Liver (tissue), 8 donors: ENCODE measurements at regions not wholly inside any gene's neighbourhood (a gene's known extent, or its start where the extent isn't known, plus 50 kb on each side); places are given as distances from the start of the nearest gene placed in this dataset.

Experiments
- DNase-seq: peaks from one replicate; pipeline ENCODE4 v3.0.0-alpha.2; 2017; ENCODE audit warnings: low spot score
- H3K27ac ChIP-seq, 2 donors: one replicate each; pipeline ENCODE4 v1.7.0; 2013; ENCODE audit warnings: inconsistent platforms in 2 of 2, low read length in 2 of 2, control low read depth in 1 of 2, low read depth in 1 of 2, mild to moderate bottlenecking in 1 of 2
- H3K27me3 ChIP-seq, 4 donors: one replicate each; pipeline versions ENCODE4 v1.6.1 to v1.7.0; 2013; ENCODE audit warnings: low read length in 3 of 4, inconsistent platforms in 1 of 4, mild to moderate bottlenecking in 1 of 4, moderate library complexity in 1 of 4; ENCODE audit not compliant: control insufficient read depth in 4 of 4, insufficient read depth in 4 of 4
- H3K36me3 ChIP-seq, 4 donors: one replicate each; pipeline versions ENCODE4 v1.6.1 to v1.7.0; 2013; ENCODE audit warnings: low read length in 3 of 4, mild to moderate bottlenecking in 3 of 4, low read depth in 1 of 4, moderate library complexity in 1 of 4; ENCODE audit not compliant: control insufficient read depth in 4 of 4, insufficient read depth in 3 of 4
- H3K4me1 ChIP-seq, 4 donors: one replicate each; pipeline versions ENCODE4 v1.6.1 to v1.7.0; 2013; ENCODE audit warnings: low read length in 3 of 4, mild to moderate bottlenecking in 3 of 4, moderate library complexity in 1 of 4; ENCODE audit not compliant: control insufficient read depth in 4 of 4, insufficient read depth in 4 of 4
- H3K4me3 ChIP-seq, 3 donors: one replicate each; pipeline versions ENCODE4 v1.6.1 to v1.7.0; 2013; ENCODE audit warnings: low read length in 3 of 3, control low read depth in 1 of 3, low read depth in 1 of 3, mild to moderate bottlenecking in 1 of 3
- H3K9ac ChIP-seq, 2 donors: one replicate each; pipeline ENCODE4 v1.7.0; 2013; ENCODE audit warnings: low read length in 2 of 2, mild to moderate bottlenecking in 2 of 2, moderate library complexity in 2 of 2, control low read depth in 1 of 2, low read depth in 1 of 2
- H3K9me3 ChIP-seq, 4 donors: one replicate each; pipeline versions ENCODE4 v1.6.1 to v1.7.0; 2013; ENCODE audit warnings: low read length in 3 of 4; ENCODE audit not compliant: control insufficient read depth in 4 of 4
- ATF3 ChIP-seq: IDR thresholded peaks from 2 replicates; pipeline ENCODE4 v1.6.1; 2016; ENCODE audit warnings: antibody characterized with exemption
- EGR1 ChIP-seq, 2 donors: IDR thresholded peaks; 2 replicates each; pipeline ENCODE4 v1.6.1; 2016 to 2018; ENCODE audit warnings: antibody characterized with exemption in 2 of 2, low read depth in 2 of 2
- GABPA ChIP-seq, 2 donors: IDR thresholded peaks in 1 of 2; conservative IDR thresholded peaks in 1 of 2; 2 replicates each; pipeline ENCODE4 v1.6.1; 2016; ENCODE audit warnings: antibody characterized with exemption in 2 of 2, mild to moderate bottlenecking in 1 of 2, moderate library complexity in 1 of 2
- HNF4A ChIP-seq, 2 donors: conservative IDR thresholded peaks; 2 replicates each; pipeline ENCODE4 v1.6.1; 2016; ENCODE audit warnings: antibody characterized with exemption in 2 of 2, mild to moderate bottlenecking in 2 of 2
- HNF4G ChIP-seq: IDR thresholded peaks from 2 replicates; pipeline ENCODE4 v1.6.1; 2016; ENCODE audit warnings: antibody characterized with exemption
- JUND ChIP-seq, 2 donors: IDR thresholded peaks; 2 replicates each; pipeline ENCODE4 v1.6.1; 2016; ENCODE audit warnings: antibody characterized with exemption in 2 of 2
- REST ChIP-seq: IDR thresholded peaks from 2 replicates; pipeline ENCODE4 v1.6.1; 2016; ENCODE audit warnings: antibody characterized with exemption, mild to moderate bottlenecking
- RXRA ChIP-seq, 2 donors: IDR thresholded peaks; 2 replicates each; pipeline ENCODE4 v1.6.1; 2017 to 2018; ENCODE audit warnings: antibody characterized with exemption in 2 of 2, mild to moderate bottlenecking in 1 of 2
- TAF1 ChIP-seq: conservative IDR thresholded peaks from 2 replicates; pipeline ENCODE4 v1.6.1; 2016; ENCODE audit warnings: antibody characterized with exemption, mild to moderate bottlenecking
- YY1 ChIP-seq: IDR thresholded peaks from 2 replicates; pipeline ENCODE4 v1.6.1; 2016; ENCODE audit warnings: antibody characterized with exemption, mild to moderate bottlenecking
- ZBTB33 ChIP-seq: IDR thresholded peaks from 2 replicates; pipeline ENCODE4 v1.6.1; 2016; ENCODE audit warnings: antibody characterized with exemption
- WGBS: extraction: QIAGEN DNeasy Blood & Tissue Kit; methylation state at CpG from one replicate; pipeline ENCODE4 v1.1.7; 2013; 5-methylcytosine and 5-hydroxymethylcytosine counted together
- TF ChIP-seq, protein P1 (sequence below): fragments of 150-350 bp; IDR thresholded peaks from 2 replicates; pipeline ENCODE4 v1.5.1; 2017; ENCODE audit warnings: improper control_type of control experiment, low read depth, low read length; ENCODE audit not compliant: missing input control
- donor health status: healthy.
- donor health status: healthy.
- donor health status: healthy.
- donor health status: healthy.
- donor health status: healthy.

- H3K4me1 ChIP-seq: no peaks in the 10 kb centered on the region
- no peak overlapping the region for H3K27ac ChIP-seq
- WGBS: 84% methylated on average over 3 of the region's 3 CpGs
- DNase-seq: no peak
- peaks cover 0 to 6% (median 0%) of the 10 kb centered on the region in 4 donors for H3K27me3 ChIP-seq
- H3K9ac ChIP-seq: no peak overlapping the region
- H3K36me3 ChIP-seq: no peaks in the 10 kb centered on the region
- TF ChIP-seq RXRA (IDR thresholded peaks at IDR 0.05): no peak
- TF ChIP-seq HNF4A (conservative IDR thresholded peaks at IDR 0.05): no peak
- TF ChIP-seq ATF3: no peak
- no peaks in the 10 kb centered on the region for H3K9me3 ChIP-seq
- H3K4me3 ChIP-seq: no peak overlapping the region
Observed at GRCh38 chrX:134074151-134074550, 88.8 kb upstream of the GPC3 start.

GRCh38 chrX:134075894-134076718, 90.7 kb upstream of the GPC3 start:
- Histone ChIP-seq H3K27me3 (peaks cover 0 to 6% (median 0%) of the 10 kb centered on the region in 4 donors), H3K36me3 (no peaks in the 10 kb centered on the region), H3K9ac (no peak overlapping the region), H3K4me1 (no peaks in the 10 kb centered on the region), H3K9me3 (peaks cover 0 to 2% (median 0%) of the 10 kb centered on the region in 4 donors), H3K4me3 (no peak overlapping the region), H3K27ac (no peak overlapping the region)
- DNase-seq: no peak
- TF ChIP-seq REST (no peak), JUND (IDR thresholded peaks at IDR 0.05) (no peak), HNF4A (conservative IDR thresholded peaks at IDR 0.05) (no peak), TAF1 (no peak), GABPA (IDR thresholded peaks at IDR 0.05 in 1 of 2, conservative IDR thresholded peaks at IDR 0.05 in 1 of 2) (no peak), HNF4G (no peak), YY1 (no peak), EGR1 (IDR thresholded peaks at IDR 0.05; ENCODE audit: low read depth in 2 of 2) (no peak), ZBTB33 (no peak)
- TF ChIP-seq, protein P1, sequence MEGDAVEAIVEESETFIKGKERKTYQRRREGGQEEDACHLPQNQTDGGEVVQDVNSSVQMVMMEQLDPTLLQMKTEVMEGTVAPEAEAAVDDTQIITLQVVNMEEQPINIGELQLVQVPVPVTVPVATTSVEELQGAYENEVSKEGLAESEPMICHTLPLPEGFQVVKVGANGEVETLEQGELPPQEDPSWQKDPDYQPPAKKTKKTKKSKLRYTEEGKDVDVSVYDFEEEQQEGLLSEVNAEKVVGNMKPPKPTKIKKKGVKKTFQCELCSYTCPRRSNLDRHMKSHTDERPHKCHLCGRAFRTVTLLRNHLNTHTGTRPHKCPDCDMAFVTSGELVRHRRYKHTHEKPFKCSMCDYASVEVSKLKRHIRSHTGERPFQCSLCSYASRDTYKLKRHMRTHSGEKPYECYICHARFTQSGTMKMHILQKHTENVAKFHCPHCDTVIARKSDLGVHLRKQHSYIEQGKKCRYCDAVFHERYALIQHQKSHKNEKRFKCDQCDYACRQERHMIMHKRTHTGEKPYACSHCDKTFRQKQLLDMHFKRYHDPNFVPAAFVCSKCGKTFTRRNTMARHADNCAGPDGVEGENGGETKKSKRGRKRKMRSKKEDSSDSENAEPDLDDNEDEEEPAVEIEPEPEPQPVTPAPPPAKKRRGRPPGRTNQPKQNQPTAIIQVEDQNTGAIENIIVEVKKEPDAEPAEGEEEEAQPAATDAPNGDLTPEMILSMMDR: no peak
- WGBS: 88% methylated on average over 26 of the region's 26 CpGs
